Endothelial cell of umbilical vein (primary cell): ENCODE measurements at regions not wholly inside any gene's neighbourhood (a gene's known extent, or its start where the extent isn't known, plus 50 kb on each side); places are given as distances from the start of the nearest gene placed in this dataset.
"Not testable (repeated sequence)": the region's sequence is repeated elsewhere in the genome, so short reads cannot be mapped to it uniquely, and the experiment has no call there.

Experiments
- BruUV-seq: library from RNA; stranded (reverse); fragments of 400-500 nt; replicated peaks from 2 replicates; lab custom pipeline; 2021; lab: Mats Ljungman, UMichigan
- CTCF ChIA-PET: fragments of 300-600, 350-600 bp; sonication (Branson Sonifier 250); formaldehyde crosslinking; loops from one replicate; lab custom pipeline; 2021; ENCODE audit warnings: antibody characterized with exemption, inconsistent platforms; lab: Charles Lee
- POLR2A ChIA-PET: fragments of 300-600, 350-600 bp; sonication (Branson Sonifier 250); formaldehyde crosslinking; loops from one replicate; lab custom pipeline; 2021; ENCODE audit warnings: antibody characterized with exemption, inconsistent platforms; lab: Charles Lee
- DNase-seq: peaks from one replicate; pipeline ENCODE4 v3.0.0-alpha.2; 2011; ENCODE audit warnings: low read depth, low spot score
- FAIRE-seq: peaks from 2 replicates; lab custom pipeline; 2011; peaks lifted over from hg19 to GRCh38; lab: Jason Lieb, UNC
- H2AFZ ChIP-seq: 2 replicates; pipeline ENCODE4 v1.6.0; 2012; ENCODE audit warnings: low read depth, low read length, control low read depth, inconsistent platforms
- H3K27ac ChIP-seq: 2 replicates; pipeline ENCODE4 v1.5.1; 2011; ENCODE audit warnings: low read depth, mild to moderate bottlenecking, control low read depth, low read length, moderate library complexity; ENCODE audit not compliant: insufficient read depth
- H3K27me3 ChIP-seq, 2 experiments: 2 replicates each; pipeline versions ENCODE4 v1.6.0 to v1.6.1; 2011; ENCODE audit warnings: low read length in 2 of 2, mixed read lengths in 1 of 2; ENCODE audit not compliant: control insufficient read depth in 2 of 2, insufficient read depth in 2 of 2
- H3K36me3 ChIP-seq, 2 experiments: 2 replicates in 1 of 2; 3 replicates in 1 of 2; pipeline ENCODE4 v1.5.1; 2011; ENCODE audit warnings: low read length in 2 of 2, mild to moderate bottlenecking in 1 of 2, moderate library complexity in 1 of 2; ENCODE audit not compliant: control insufficient read depth in 2 of 2, insufficient read depth in 2 of 2; ENCODE audit errors: extremely low read depth in 1 of 2
- H3K4me1 ChIP-seq: 3 replicates; pipeline ENCODE4 v1.5.1; 2011; ENCODE audit warnings: mild to moderate bottlenecking, low read length; ENCODE audit not compliant: control insufficient read depth, insufficient read depth; ENCODE audit errors: extremely low read depth
- H3K4me2 ChIP-seq: 2 replicates; pipeline ENCODE4 v1.6.1; 2011; ENCODE audit warnings: low read length, control low read depth, mixed read lengths; ENCODE audit not compliant: insufficient read depth
- H3K4me3 ChIP-seq, 3 experiments: fragments of 200-600 bp in 1 of 3; sonication (generic), shearing (Covaris generic) in 1 of 3; replicated peaks in 1 of 3; 2 replicates each; pipeline ENCODE4 v1.5.1; 2011 to 2016; ENCODE audit warnings: control low read depth in 3 of 3, low read length in 3 of 3, mild to moderate bottlenecking in 2 of 3, inconsistent platforms in 1 of 3, low read depth in 1 of 3, moderate library complexity in 1 of 3; ENCODE audit not compliant: insufficient read depth in 1 of 3
- H3K79me2 ChIP-seq: 2 replicates; pipeline ENCODE4 v1.6.0; 2012; ENCODE audit warnings: low read length, inconsistent platforms; ENCODE audit not compliant: control insufficient read depth, insufficient read depth
- H3K9ac ChIP-seq: replicated peaks from 2 replicates; pipeline ENCODE3; 2011; ENCODE audit warnings: low read length, control low read depth; ENCODE audit not compliant: insufficient read depth; ENCODE audit errors: extremely low read depth
- H3K9me1 ChIP-seq: replicated peaks from 3 replicates; pipeline ENCODE4 v1.6.0; 2011; ENCODE audit warnings: mild to moderate bottlenecking, low read length; ENCODE audit not compliant: control insufficient read depth, insufficient read depth; ENCODE audit errors: extremely low read depth
- H3K9me3 ChIP-seq: replicated peaks from 2 replicates; pipeline ENCODE4 v1.5.1; 2012; ENCODE audit warnings: low read length, inconsistent platforms; ENCODE audit not compliant: control insufficient read depth, insufficient read depth
- H4K20me1 ChIP-seq: replicated peaks from 2 replicates; pipeline ENCODE3; 2011; ENCODE audit warnings: mild to moderate bottlenecking, low read length; ENCODE audit not compliant: control insufficient read depth, insufficient read depth; ENCODE audit errors: extremely low read depth
- CTCF ChIP-seq, 2 donors: IDR thresholded peaks; 1 replicate in 1 of 2; 2 replicates in 1 of 2; pipeline ENCODE4 v1.5.1; 2011; ENCODE audit warnings: low read length in 2 of 2, mild to moderate bottlenecking in 2 of 2, moderate library complexity in 2 of 2, control low read depth in 1 of 2, inconsistent platforms in 1 of 2, low read depth in 1 of 2; ENCODE audit not compliant: insufficient read depth in 1 of 2; ENCODE audit errors: extremely low read depth in 1 of 2
- EZH2 ChIP-seq: IDR thresholded peaks from 2 replicates; pipeline ENCODE4 v1.6.1; 2012; ENCODE audit warnings: borderline replicate concordance, low read depth, mild to moderate bottlenecking, moderate library complexity, low read length, inconsistent platforms; ENCODE audit not compliant: severe bottlenecking
- FOS ChIP-seq: IDR thresholded peaks from 2 replicates; pipeline ENCODE4 v1.6.1; 2011; ENCODE audit warnings: mild to moderate bottlenecking, low read length, moderate library complexity, borderline replicate concordance; ENCODE audit not compliant: insufficient read depth
- GATA2 ChIP-seq: IDR thresholded peaks from 2 replicates; pipeline ENCODE4 v1.7.0; 2011; ENCODE audit warnings: low read depth, mild to moderate bottlenecking, moderate library complexity, mixed read lengths, low read length; ENCODE audit not compliant: insufficient read length, insufficient read depth
- JUN ChIP-seq: IDR thresholded peaks from 2 replicates; pipeline ENCODE4 v1.6.1; 2011; ENCODE audit warnings: borderline replicate concordance, low read depth; ENCODE audit not compliant: insufficient read length, insufficient read depth
- MAX ChIP-seq: IDR thresholded peaks from 2 replicates; pipeline ENCODE4 v1.6.1; 2011; ENCODE audit not compliant: insufficient read depth, insufficient read length
- MYC ChIP-seq: IDR thresholded peaks from one replicate; pipeline ENCODE4 v1.6.1; 2011; ENCODE audit warnings: mild to moderate bottlenecking, low read depth, low read length
- POLR2A ChIP-seq: IDR thresholded peaks from 2 replicates; pipeline ENCODE4 v1.6.1; 2012; ENCODE audit warnings: low read depth, mild to moderate bottlenecking, control low read depth, low read length
- POLR2AphosphoS5 ChIP-seq: IDR thresholded peaks from 2 replicates; pipeline ENCODE4 v1.6.1; 2012; ENCODE audit warnings: low read depth, mild to moderate bottlenecking, control low read depth, low read length, moderate library complexity; ENCODE audit not compliant: insufficient read depth
- dilution Hi-C: fragments of 300-500 bp; cut with MboI; formaldehyde crosslinking; loops from one replicate; pipeline ENCODE4 v1.15.0; 2019; ENCODE audit warnings: low sequenced_read_pairs; ENCODE audit not compliant: extremely low pct_ligation_motif_present
- intact Hi-C: fragments of 100-400 bp; cut with micrococcal nuclease; formaldehyde crosslinking; loops from one replicate; pipeline ENCODE4 v1.10.0; 2022

GRCh38 chr1:121544500-121544899 is 359.7 kb downstream of the SRGAP2C start:
- no peak overlapping the region for H2AFZ ChIP-seq
- H3K4me2 ChIP-seq: no peak overlapping the region
- H3K27ac ChIP-seq: no peak overlapping the region
- no peaks in the 10 kb centered on the region for H3K4me1 ChIP-seq
- H3K9me3 ChIP-seq: no peaks in the 10 kb centered on the region
- no peaks in the 10 kb centered on the region for H3K79me2 ChIP-seq
- DNase-seq (no peak), FAIRE-seq (no peak)
- CTCF ChIA-PET: interaction anchor here (1.0 kb wide), 1 partner anchor 26 kb away, joined by 4 read pairs; no protein-coding TSS in a partner anchor
- intact Hi-C loops (no loop called here), dilution Hi-C loops (no loop called here)
- POLR2A ChIA-PET: no interaction called here
- BruUV-seq: TSS peak; percentile 56
- no peaks in the 10 kb centered on the region for H3K27me3 ChIP-seq
- TF ChIP-seq JUN (no peak), POLR2AphosphoS5 (no peak), MAX (no peak), MYC (no peak), EZH2 (no peak), POLR2A (no peak), FOS (no peak), CTCF (IDR thresholded peaks at IDR 0.05; ENCODE audit: extremely low read depth in 1 of 2, insufficient read depth in 1 of 2, low read depth in 1 of 2, low read length in 2 of 2) (no peak), GATA2 (no peak)
- H3K36me3 ChIP-seq: no peaks in the 10 kb centered on the region
- no peaks in the 10 kb centered on the region for H3K9me1 ChIP-seq
- no peaks in the 10 kb centered on the region for H4K20me1 ChIP-seq
- H3K9ac ChIP-seq: no peak overlapping the region
- H3K4me3 ChIP-seq: no peak overlapping the region

DNA sequence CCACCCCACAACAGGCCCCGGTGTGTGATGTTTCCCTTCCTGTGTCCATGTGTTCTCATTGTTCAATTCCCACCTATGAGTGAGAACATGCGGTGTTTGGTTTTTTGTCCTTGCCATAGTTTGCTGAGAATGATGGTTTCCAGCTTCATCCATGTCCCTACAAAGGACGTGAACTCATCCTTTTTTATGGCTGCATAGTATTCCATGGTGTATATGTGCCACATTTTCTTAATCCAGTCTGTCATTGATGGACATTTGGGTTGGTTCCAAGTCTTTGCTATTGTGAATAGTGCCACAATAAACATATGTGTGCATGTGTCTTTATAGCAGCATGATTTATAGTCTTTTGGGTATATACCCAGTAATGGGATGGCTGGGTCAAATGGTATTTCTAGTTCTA is 361.1 kb downstream of the SRGAP2C start:
- BruUV-seq, H3K9me3 ChIP-seq, intact Hi-C loops, CTCF ChIA-PET, H3K79me2 ChIP-seq, H2AFZ ChIP-seq, H3K27me3 ChIP-seq, DNase-seq, H3K9me1 ChIP-seq, H3K4me3 ChIP-seq, H3K36me3 ChIP-seq, H3K27ac ChIP-seq, H3K4me2 ChIP-seq, FAIRE-seq, H3K4me1 ChIP-seq, H4K20me1 ChIP-seq, H3K9ac ChIP-seq, POLR2A ChIA-PET, dilution Hi-C loops: not testable (repeated sequence)
